B cell (primary cell): ENCODE measurements at regions not wholly inside any gene's neighbourhood (a gene's known extent, or its start where the extent isn't known, plus 50 kb on each side); places are given as distances from the start of the nearest gene placed in this dataset.

Experiments
- CTCF ChIP-seq: fragments of 200-600 bp; IDR thresholded peaks from one replicate; pipeline ENCODE4 v1.8.0; 2022; ENCODE audit warnings: antibody characterized with exemption, mild to moderate bottlenecking
- EZH2 ChIP-seq: IDR thresholded peaks from 2 replicates; pipeline ENCODE4 v1.6.1; 2012; ENCODE audit warnings: borderline replicate concordance, low read depth, mild to moderate bottlenecking, moderate library complexity, low read length; ENCODE audit not compliant: insufficient read depth, poor library complexity, severe bottlenecking

GRCh38 chr11:23551706-23552105 lies 691.4 kb upstream of the CCDC179 start:
- TF ChIP-seq CTCF (no peak), EZH2 (no peak)
